Endothelial cell of umbilical vein (primary cell): ENCODE measurements at regions not wholly inside any gene's neighbourhood (a gene's known extent, or its start where the extent isn't known, plus 50 kb on each side); places are given as distances from the start of the nearest gene placed in this dataset.

Source experiments
- BruUV-seq: library from RNA; stranded (reverse); fragments of 400-500 nt; replicated peaks from 2 replicates; lab custom pipeline; 2021; lab: Mats Ljungman, UMichigan
- CTCF ChIA-PET: fragments of 300-600, 350-600 bp; sonication (Branson Sonifier 250); formaldehyde crosslinking; loops from one replicate; lab custom pipeline; 2021; ENCODE audit warnings: antibody characterized with exemption, inconsistent platforms; lab: Charles Lee
- POLR2A ChIA-PET: fragments of 300-600, 350-600 bp; sonication (Branson Sonifier 250); formaldehyde crosslinking; loops from one replicate; lab custom pipeline; 2021; ENCODE audit warnings: antibody characterized with exemption, inconsistent platforms; lab: Charles Lee
- DNase-seq: peaks from one replicate; pipeline ENCODE4 v3.0.0-alpha.2; 2011; ENCODE audit warnings: low read depth, low spot score
- FAIRE-seq: peaks from 2 replicates; lab custom pipeline; 2011; peaks lifted over from hg19 to GRCh38; lab: Jason Lieb, UNC
- H2AFZ ChIP-seq: 2 replicates; pipeline ENCODE4 v1.6.0; 2012; ENCODE audit warnings: low read depth, low read length, control low read depth, inconsistent platforms
- H3K27ac ChIP-seq: 2 replicates; pipeline ENCODE4 v1.5.1; 2011; ENCODE audit warnings: low read depth, mild to moderate bottlenecking, control low read depth, low read length, moderate library complexity; ENCODE audit not compliant: insufficient read depth
- H3K27me3 ChIP-seq, 2 experiments: 2 replicates each; pipeline versions ENCODE4 v1.6.0 to v1.6.1; 2011; ENCODE audit warnings: low read length in 2 of 2, mixed read lengths in 1 of 2; ENCODE audit not compliant: control insufficient read depth in 2 of 2, insufficient read depth in 2 of 2
- H3K36me3 ChIP-seq, 2 experiments: 2 replicates in 1 of 2; 3 replicates in 1 of 2; pipeline ENCODE4 v1.5.1; 2011; ENCODE audit warnings: low read length in 2 of 2, mild to moderate bottlenecking in 1 of 2, moderate library complexity in 1 of 2; ENCODE audit not compliant: control insufficient read depth in 2 of 2, insufficient read depth in 2 of 2; ENCODE audit errors: extremely low read depth in 1 of 2
- H3K4me1 ChIP-seq: 3 replicates; pipeline ENCODE4 v1.5.1; 2011; ENCODE audit warnings: mild to moderate bottlenecking, low read length; ENCODE audit not compliant: control insufficient read depth, insufficient read depth; ENCODE audit errors: extremely low read depth
- H3K4me2 ChIP-seq: 2 replicates; pipeline ENCODE4 v1.6.1; 2011; ENCODE audit warnings: low read length, control low read depth, mixed read lengths; ENCODE audit not compliant: insufficient read depth
- H3K4me3 ChIP-seq, 3 experiments: fragments of 200-600 bp in 1 of 3; sonication (generic), shearing (Covaris generic) in 1 of 3; replicated peaks in 1 of 3; 2 replicates each; pipeline ENCODE4 v1.5.1; 2011 to 2016; ENCODE audit warnings: control low read depth in 3 of 3, low read length in 3 of 3, mild to moderate bottlenecking in 2 of 3, inconsistent platforms in 1 of 3, low read depth in 1 of 3, moderate library complexity in 1 of 3; ENCODE audit not compliant: insufficient read depth in 1 of 3
- H3K79me2 ChIP-seq: 2 replicates; pipeline ENCODE4 v1.6.0; 2012; ENCODE audit warnings: low read length, inconsistent platforms; ENCODE audit not compliant: control insufficient read depth, insufficient read depth
- H3K9ac ChIP-seq: replicated peaks from 2 replicates; pipeline ENCODE3; 2011; ENCODE audit warnings: low read length, control low read depth; ENCODE audit not compliant: insufficient read depth; ENCODE audit errors: extremely low read depth
- H3K9me1 ChIP-seq: replicated peaks from 3 replicates; pipeline ENCODE4 v1.6.0; 2011; ENCODE audit warnings: mild to moderate bottlenecking, low read length; ENCODE audit not compliant: control insufficient read depth, insufficient read depth; ENCODE audit errors: extremely low read depth
- H3K9me3 ChIP-seq: replicated peaks from 2 replicates; pipeline ENCODE4 v1.5.1; 2012; ENCODE audit warnings: low read length, inconsistent platforms; ENCODE audit not compliant: control insufficient read depth, insufficient read depth
- H4K20me1 ChIP-seq: replicated peaks from 2 replicates; pipeline ENCODE3; 2011; ENCODE audit warnings: mild to moderate bottlenecking, low read length; ENCODE audit not compliant: control insufficient read depth, insufficient read depth; ENCODE audit errors: extremely low read depth
- EZH2 ChIP-seq: IDR thresholded peaks from 2 replicates; pipeline ENCODE4 v1.6.1; 2012; ENCODE audit warnings: borderline replicate concordance, low read depth, mild to moderate bottlenecking, moderate library complexity, low read length, inconsistent platforms; ENCODE audit not compliant: severe bottlenecking
- FOS ChIP-seq: IDR thresholded peaks from 2 replicates; pipeline ENCODE4 v1.6.1; 2011; ENCODE audit warnings: mild to moderate bottlenecking, low read length, moderate library complexity, borderline replicate concordance; ENCODE audit not compliant: insufficient read depth
- GATA2 ChIP-seq: IDR thresholded peaks from 2 replicates; pipeline ENCODE4 v1.7.0; 2011; ENCODE audit warnings: low read depth, mild to moderate bottlenecking, moderate library complexity, mixed read lengths, low read length; ENCODE audit not compliant: insufficient read length, insufficient read depth
- JUN ChIP-seq: IDR thresholded peaks from 2 replicates; pipeline ENCODE4 v1.6.1; 2011; ENCODE audit warnings: borderline replicate concordance, low read depth; ENCODE audit not compliant: insufficient read length, insufficient read depth
- MAX ChIP-seq: IDR thresholded peaks from 2 replicates; pipeline ENCODE4 v1.6.1; 2011; ENCODE audit not compliant: insufficient read depth, insufficient read length
- MYC ChIP-seq: IDR thresholded peaks from one replicate; pipeline ENCODE4 v1.6.1; 2011; ENCODE audit warnings: mild to moderate bottlenecking, low read depth, low read length
- POLR2A ChIP-seq: IDR thresholded peaks from 2 replicates; pipeline ENCODE4 v1.6.1; 2012; ENCODE audit warnings: low read depth, mild to moderate bottlenecking, control low read depth, low read length
- POLR2AphosphoS5 ChIP-seq: IDR thresholded peaks from 2 replicates; pipeline ENCODE4 v1.6.1; 2012; ENCODE audit warnings: low read depth, mild to moderate bottlenecking, control low read depth, low read length, moderate library complexity; ENCODE audit not compliant: insufficient read depth
- dilution Hi-C: fragments of 300-500 bp; cut with MboI; formaldehyde crosslinking; loops from one replicate; pipeline ENCODE4 v1.15.0; 2019; ENCODE audit warnings: low sequenced_read_pairs; ENCODE audit not compliant: extremely low pct_ligation_motif_present
- intact Hi-C: fragments of 100-400 bp; cut with micrococcal nuclease; formaldehyde crosslinking; loops from one replicate; pipeline ENCODE4 v1.10.0; 2022
- TF ChIP-seq, protein P1 (sequence below), 2 donors: IDR thresholded peaks; 1 replicate in 1 of 2; 2 replicates in 1 of 2; pipeline ENCODE4 v1.5.1; 2011; ENCODE audit warnings: low read length in 2 of 2, mild to moderate bottlenecking in 2 of 2, moderate library complexity in 2 of 2, control low read depth in 1 of 2, inconsistent platforms in 1 of 2, low read depth in 1 of 2; ENCODE audit not compliant: insufficient read depth in 1 of 2; ENCODE audit errors: extremely low read depth in 1 of 2

DNA sequence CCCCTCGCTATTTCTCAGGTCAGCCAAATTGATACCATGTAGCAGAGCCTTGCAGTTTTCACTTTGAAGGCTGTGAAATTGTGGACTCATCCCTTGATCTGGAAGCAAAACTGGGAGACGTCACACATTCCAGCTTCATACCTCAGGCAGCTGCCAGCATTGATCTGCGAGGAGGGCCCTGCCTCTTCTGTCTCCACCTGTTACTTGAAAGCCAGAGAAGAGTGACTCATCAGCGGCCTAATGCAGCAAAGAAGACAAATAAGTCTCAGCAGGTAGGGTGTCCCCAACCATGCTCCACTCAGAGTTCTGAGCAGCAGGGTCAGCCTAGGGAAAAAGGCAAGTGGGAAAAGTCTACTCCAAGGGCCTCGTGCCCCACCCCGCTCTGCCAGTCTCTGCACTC lies 69.4 kb upstream of the BMP2 start:
- Histone ChIP-seq H3K9me3 (no peaks in the 10 kb centered on the region), H3K4me2 (no peak overlapping the region), H3K27ac (no peak overlapping the region), H3K4me1 (peaks cover 42% of the 10 kb centered on the region), H3K4me3 (no peak overlapping the region), H3K79me2 (no peaks in the 10 kb centered on the region), H4K20me1 (no peaks in the 10 kb centered on the region), H3K9me1 (no peaks in the 10 kb centered on the region), H3K36me3 (no peaks in the 10 kb centered on the region), H3K27me3 (no peaks in the 10 kb centered on the region), H3K9ac (no peak overlapping the region), H2AFZ (no peak overlapping the region)
- POLR2A ChIA-PET = no interaction called here
- FAIRE-seq (no peak), DNase-seq (no peak)
- no TSS peak for BruUV-seq
- dilution Hi-C loops = no loop called here
- TF ChIP-seq POLR2AphosphoS5 = no peak
- TF ChIP-seq FOS = no peak
- no peak for TF ChIP-seq EZH2
- no peak for TF ChIP-seq GATA2
- no peak for TF ChIP-seq MYC
- no peak for TF ChIP-seq POLR2A
- no peak for TF ChIP-seq JUN
- TF ChIP-seq, protein P1, sequence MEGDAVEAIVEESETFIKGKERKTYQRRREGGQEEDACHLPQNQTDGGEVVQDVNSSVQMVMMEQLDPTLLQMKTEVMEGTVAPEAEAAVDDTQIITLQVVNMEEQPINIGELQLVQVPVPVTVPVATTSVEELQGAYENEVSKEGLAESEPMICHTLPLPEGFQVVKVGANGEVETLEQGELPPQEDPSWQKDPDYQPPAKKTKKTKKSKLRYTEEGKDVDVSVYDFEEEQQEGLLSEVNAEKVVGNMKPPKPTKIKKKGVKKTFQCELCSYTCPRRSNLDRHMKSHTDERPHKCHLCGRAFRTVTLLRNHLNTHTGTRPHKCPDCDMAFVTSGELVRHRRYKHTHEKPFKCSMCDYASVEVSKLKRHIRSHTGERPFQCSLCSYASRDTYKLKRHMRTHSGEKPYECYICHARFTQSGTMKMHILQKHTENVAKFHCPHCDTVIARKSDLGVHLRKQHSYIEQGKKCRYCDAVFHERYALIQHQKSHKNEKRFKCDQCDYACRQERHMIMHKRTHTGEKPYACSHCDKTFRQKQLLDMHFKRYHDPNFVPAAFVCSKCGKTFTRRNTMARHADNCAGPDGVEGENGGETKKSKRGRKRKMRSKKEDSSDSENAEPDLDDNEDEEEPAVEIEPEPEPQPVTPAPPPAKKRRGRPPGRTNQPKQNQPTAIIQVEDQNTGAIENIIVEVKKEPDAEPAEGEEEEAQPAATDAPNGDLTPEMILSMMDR (IDR thresholded peaks at IDR 0.05; ENCODE audit: extremely low read depth in 1 of 2, insufficient read depth in 1 of 2, low read depth in 1 of 2, low read length in 2 of 2) = no peak
- no peak for TF ChIP-seq MAX
- intact Hi-C loops = no loop called here
- CTCF ChIA-PET = no interaction called here
